NCI-H2081 (cell line): ENCODE measurements at regions not wholly inside any gene's neighbourhood (a gene's known extent, or its start where the extent isn't known, plus 50 kb on each side); places are given as distances from the start of the nearest gene placed in this dataset.
"Not testable (repeated sequence)": the region's sequence is repeated elsewhere in the genome, so short reads cannot be mapped to it uniquely, and the experiment has no call there.

Source experiments
- DNase-seq, 2 experiments: peaks; one replicate each; lab custom pipeline; 2025; lab: John Stamatoyannopoulos, UW

GRCh38 chr22:27250886-27251285 is 550.7 kb downstream of the MN1 start:
- DNase-seq = no peak

GRCh38 chr22:27251563-27251962 is 550.0 kb downstream of the MN1 start:
- no peak for DNase-seq

GRCh38 chr22:27252282-27253049 is 549.1 kb downstream of the MN1 start:
- DNase-seq = no peak

- DNase-seq = no peak
Measured at GRCh38 chr22:27253108-27253902, 548.3 kb downstream of the MN1 start.

- DNase-seq = not testable (repeated sequence)
Measured at GRCh38 chr22:27254063-27254462, 547.5 kb downstream of the MN1 start.

- DNase-seq = no peak
Measured at GRCh38 chr22:27255580-27255979, 546.0 kb downstream of the MN1 start.

- DNase-seq = no peak
Measured at GRCh38 chr22:27257987-27258386, 543.6 kb downstream of the MN1 start.

GRCh38 chr22:27258616-27259172 is 542.9 kb downstream of the MN1 start:
- DNase-seq = no peak

- no peak for DNase-seq
Measured at GRCh38 chr22:27259433-27259832, 542.1 kb downstream of the MN1 start.

GRCh38 chr22:27260087-27260698 is 541.4 kb downstream of the MN1 start:
- DNase-seq = no peak

- DNase-seq = no peak
Measured at GRCh38 chr22:27262361-27262760, 539.2 kb downstream of the MN1 start.

GRCh38 chr22:27264184-27264583 is 537.4 kb downstream of the MN1 start:
- no peak for DNase-seq

- no peak for DNase-seq
Measured at GRCh38 chr22:27267145-27267544, 534.4 kb downstream of the MN1 start.

- no peak for DNase-seq
Measured at GRCh38 chr22:27269751-27270543, 531.6 kb downstream of the MN1 start.

GRCh38 chr22:27270818-27271510 is 530.6 kb downstream of the MN1 start:
- DNase-seq = no peak

GRCh38 chr22:27273436-27273835 is 528.1 kb downstream of the MN1 start:
- no peak for DNase-seq

- DNase-seq = no peak
Measured at GRCh38 chr22:27273853-27274252, 527.7 kb downstream of the MN1 start.

GRCh38 chr22:27274770-27275449 is 526.6 kb downstream of the MN1 start:
- DNase-seq = no peak

- no peak for DNase-seq
Measured at GRCh38 chr22:27278946-27279345, 522.6 kb downstream of the MN1 start.

- no peak for DNase-seq
Measured at GRCh38 chr22:27283240-27283639, 518.3 kb downstream of the MN1 start.

- DNase-seq = no peak
Measured at GRCh38 chr22:27283714-27284113, 517.8 kb downstream of the MN1 start.
